ENCODE measurements at regions not wholly inside any gene's neighbourhood (a gene's known extent, or its start where the extent isn't known, plus 50 kb on each side); places are given as distances from the start of the nearest gene placed in this dataset.

DNA sequence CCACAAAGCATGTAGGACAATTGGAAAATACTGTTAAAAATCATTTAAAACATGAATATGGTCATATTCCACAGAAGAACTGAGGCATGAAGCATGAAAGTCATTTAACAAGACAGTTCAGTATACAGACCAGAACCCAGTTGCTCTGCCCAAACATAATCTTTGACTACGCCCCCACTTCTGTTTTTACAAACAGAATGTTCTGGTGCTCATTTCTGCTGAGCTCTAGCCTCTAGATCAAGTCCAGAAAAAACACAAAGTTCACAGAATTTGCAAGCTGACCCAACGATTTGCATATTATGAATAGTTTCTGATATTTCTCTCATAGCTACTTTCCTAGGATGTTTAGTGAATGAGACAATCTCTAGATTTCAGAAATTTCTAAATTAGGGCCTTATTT lies 424.9 kb downstream of the PID1 start:
- Histone ChIP-seq H3K36me3 (ENCODE audit: control insufficient read depth in 2 of 2, insufficient read depth in 2 of 2, low read length in 1 of 2) (no peaks in the 10 kb centered on the region), H3K27me3 (ENCODE audit: control insufficient read depth in 2 of 2, insufficient read depth in 1 of 2, low read length in 1 of 2) (no peaks in the 10 kb centered on the region), H3K27ac (ENCODE audit: low read depth in 1 of 2, low read length in 1 of 2) (no peak overlapping the region), H3K4me1 (ENCODE audit: control insufficient read depth in 2 of 2, insufficient read depth in 2 of 2, low read length in 2 of 2) (no peaks in the 10 kb centered on the region), H3K9me3 (ENCODE audit: control insufficient read depth in 2 of 2, insufficient read depth in 1 of 2, low read length in 1 of 2) (peaks cover 0 to 3% of the 10 kb centered on the region in 2 donors), H3K4me3 (ENCODE audit: low read length in 2 of 2) (no peak overlapping the region)
- no peak for DNase-seq (ENCODE audit: low read depth in 6 of 9, low spot score in 9 of 9)
- 88% methylated on average over 2 of the region's 2 CpGs for WGBS

DNA sequence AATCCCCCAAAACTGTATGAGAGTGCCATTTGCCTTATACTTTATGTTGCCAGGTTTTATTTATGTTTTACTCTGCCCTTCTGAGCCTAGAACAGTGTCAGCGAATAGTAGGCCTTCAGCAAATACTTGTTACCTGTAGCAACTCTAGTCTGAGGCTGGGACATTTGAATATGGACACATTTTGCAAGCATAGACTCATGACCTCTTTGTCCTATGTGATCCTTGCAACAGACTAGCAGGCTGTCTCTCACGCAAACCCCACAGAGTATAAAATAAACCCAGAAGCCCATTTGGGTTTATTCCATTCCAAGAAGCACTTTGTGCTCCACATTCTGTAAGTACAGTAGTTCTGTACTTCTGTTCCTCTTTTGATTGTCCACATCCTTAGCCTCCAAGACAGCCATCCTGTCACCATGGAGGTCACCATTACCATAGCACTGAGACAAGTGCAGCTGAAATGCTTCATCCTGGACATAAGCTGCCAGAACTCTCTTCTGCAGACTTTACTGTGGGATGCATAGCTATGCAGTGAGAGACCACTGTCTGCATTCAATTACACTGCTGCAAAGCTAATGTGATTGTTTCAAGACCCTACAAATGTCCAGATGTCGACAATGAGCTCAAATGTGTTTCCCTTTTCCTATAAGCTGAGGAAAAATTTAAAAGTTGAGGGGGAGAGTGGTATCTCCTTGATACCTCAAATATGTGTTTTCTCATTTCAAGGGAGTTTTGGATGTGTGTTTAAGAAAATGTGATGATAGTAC lies 425.7 kb downstream of the PID1 start:
- H3K4me1 ChIP-seq (ENCODE audit: control insufficient read depth in 2 of 2, insufficient read depth in 2 of 2, low read length in 2 of 2): no peaks in the 10 kb centered on the region
- DNase-seq (ENCODE audit: low read depth in 6 of 9, low spot score in 9 of 9): no peak
- WGBS: 84% methylated on average over 3 of the region's 3 CpGs
- no peak overlapping the region for H3K4me3 ChIP-seq (ENCODE audit: low read length in 2 of 2)
- H3K9me3 ChIP-seq (ENCODE audit: control insufficient read depth in 2 of 2, insufficient read depth in 1 of 2, low read length in 1 of 2): peaks cover 0 to 3% of the 10 kb centered on the region in 2 donors
- no peaks in the 10 kb centered on the region for H3K27me3 ChIP-seq (ENCODE audit: control insufficient read depth in 2 of 2, insufficient read depth in 1 of 2, low read length in 1 of 2)
- no peak overlapping the region for H3K27ac ChIP-seq (ENCODE audit: low read depth in 1 of 2, low read length in 1 of 2)
- H3K36me3 ChIP-seq (ENCODE audit: control insufficient read depth in 2 of 2, insufficient read depth in 2 of 2, low read length in 1 of 2): no peaks in the 10 kb centered on the region

DNA sequence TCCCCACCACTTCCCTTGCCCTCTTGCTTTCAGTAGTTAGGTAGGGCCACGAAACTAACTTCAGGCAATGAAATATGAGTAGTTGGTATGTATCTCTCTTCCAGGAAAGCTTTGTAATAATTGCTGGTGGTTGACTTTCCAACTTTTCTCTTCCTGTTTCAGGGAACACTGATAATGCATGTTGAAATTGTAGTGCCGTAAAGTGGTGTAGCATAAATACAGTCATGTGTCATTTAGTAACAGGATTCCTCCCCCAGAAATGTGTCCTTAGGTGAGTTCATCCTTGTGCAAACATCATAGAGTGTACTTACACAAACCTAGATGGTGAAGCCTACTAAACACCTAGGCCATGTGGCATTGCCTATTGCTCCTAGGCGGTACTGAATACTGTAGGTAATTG lies 429.2 kb downstream of the PID1 start:
- DNase-seq (ENCODE audit: low read depth in 6 of 9, low spot score in 9 of 9): no peak
- H3K27ac ChIP-seq (ENCODE audit: low read depth in 1 of 2, low read length in 1 of 2): no peak overlapping the region
- no peak overlapping the region for H3K4me3 ChIP-seq (ENCODE audit: low read length in 2 of 2)
- no peaks in the 10 kb centered on the region for H3K9me3 ChIP-seq (ENCODE audit: control insufficient read depth in 2 of 2, insufficient read depth in 1 of 2, low read length in 1 of 2)
- no peaks in the 10 kb centered on the region for H3K36me3 ChIP-seq (ENCODE audit: control insufficient read depth in 2 of 2, insufficient read depth in 2 of 2, low read length in 1 of 2)
- no peaks in the 10 kb centered on the region for H3K4me1 ChIP-seq (ENCODE audit: control insufficient read depth in 2 of 2, insufficient read depth in 2 of 2, low read length in 2 of 2)
- H3K27me3 ChIP-seq (ENCODE audit: control insufficient read depth in 2 of 2, insufficient read depth in 1 of 2, low read length in 1 of 2): no peaks in the 10 kb centered on the region
- WGBS: 81% methylated on average over 3 of the region's 3 CpGs

DNA sequence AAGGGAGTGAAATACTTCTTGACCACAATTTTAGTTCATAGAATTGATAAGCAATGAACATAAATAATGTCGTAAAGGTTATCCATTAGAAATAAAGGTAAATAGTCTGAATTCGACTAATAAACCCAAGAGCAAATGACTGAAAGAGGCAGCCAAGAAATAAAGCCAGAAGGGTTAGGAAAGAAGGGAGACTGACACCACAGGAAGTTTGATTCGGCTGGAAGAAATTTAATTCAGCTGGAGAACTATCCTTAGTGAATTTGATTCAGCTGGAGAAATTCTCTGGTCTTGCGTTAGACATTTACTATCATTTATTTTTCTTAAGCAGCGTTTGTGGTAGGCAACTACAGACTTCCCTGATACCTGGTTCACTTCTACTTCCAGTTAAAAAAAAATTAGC lies 429.6 kb downstream of the PID1 start:
- no peaks in the 10 kb centered on the region for H3K4me1 ChIP-seq (ENCODE audit: control insufficient read depth in 2 of 2, insufficient read depth in 2 of 2, low read length in 2 of 2)
- DNase-seq (ENCODE audit: low read depth in 6 of 9, low spot score in 9 of 9): no peak
- WGBS: 85% methylated on average over 5 of the region's 5 CpGs
- no peak overlapping the region for H3K4me3 ChIP-seq (ENCODE audit: low read length in 2 of 2)
- H3K27ac ChIP-seq (ENCODE audit: low read depth in 1 of 2, low read length in 1 of 2): no peak overlapping the region
- H3K9me3 ChIP-seq (ENCODE audit: control insufficient read depth in 2 of 2, insufficient read depth in 1 of 2, low read length in 1 of 2): no peaks in the 10 kb centered on the region
- no peaks in the 10 kb centered on the region for H3K27me3 ChIP-seq (ENCODE audit: control insufficient read depth in 2 of 2, insufficient read depth in 1 of 2, low read length in 1 of 2)
- no peaks in the 10 kb centered on the region for H3K36me3 ChIP-seq (ENCODE audit: control insufficient read depth in 2 of 2, insufficient read depth in 2 of 2, low read length in 1 of 2)

DNA sequence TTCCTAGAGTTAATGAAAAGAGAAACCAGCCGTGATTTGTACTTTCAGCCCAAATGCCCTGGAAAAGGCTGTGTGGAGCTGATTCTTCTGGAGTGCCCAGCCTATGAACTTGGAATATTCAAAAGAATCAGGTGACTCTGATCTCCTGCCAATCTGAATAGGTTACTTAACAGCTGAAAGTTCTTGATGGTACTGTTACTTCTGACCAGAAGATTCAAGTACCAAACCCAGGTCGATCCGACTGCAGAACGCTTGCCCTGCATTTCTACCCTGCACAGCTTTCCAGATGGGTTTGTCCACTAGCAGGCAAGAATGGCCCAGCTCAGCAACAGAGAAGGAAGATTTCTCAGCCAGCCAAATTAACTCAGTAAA lies 430.4 kb downstream of the PID1 start:
- Histone ChIP-seq H3K4me1 (ENCODE audit: control insufficient read depth in 2 of 2, insufficient read depth in 2 of 2, low read length in 2 of 2) (no peaks in the 10 kb centered on the region), H3K4me3 (ENCODE audit: low read length in 2 of 2) (no peak overlapping the region), H3K9me3 (ENCODE audit: control insufficient read depth in 2 of 2, insufficient read depth in 1 of 2, low read length in 1 of 2) (no peaks in the 10 kb centered on the region), H3K27ac (ENCODE audit: low read depth in 1 of 2, low read length in 1 of 2) (no peak overlapping the region), H3K27me3 (ENCODE audit: control insufficient read depth in 2 of 2, insufficient read depth in 1 of 2, low read length in 1 of 2) (no peaks in the 10 kb centered on the region), H3K36me3 (ENCODE audit: control insufficient read depth in 2 of 2, insufficient read depth in 2 of 2, low read length in 1 of 2) (no peaks in the 10 kb centered on the region)
- 94% methylated on average over 4 of the region's 4 CpGs for WGBS
- no peak for DNase-seq (ENCODE audit: low read depth in 6 of 9, low spot score in 9 of 9)

DNA sequence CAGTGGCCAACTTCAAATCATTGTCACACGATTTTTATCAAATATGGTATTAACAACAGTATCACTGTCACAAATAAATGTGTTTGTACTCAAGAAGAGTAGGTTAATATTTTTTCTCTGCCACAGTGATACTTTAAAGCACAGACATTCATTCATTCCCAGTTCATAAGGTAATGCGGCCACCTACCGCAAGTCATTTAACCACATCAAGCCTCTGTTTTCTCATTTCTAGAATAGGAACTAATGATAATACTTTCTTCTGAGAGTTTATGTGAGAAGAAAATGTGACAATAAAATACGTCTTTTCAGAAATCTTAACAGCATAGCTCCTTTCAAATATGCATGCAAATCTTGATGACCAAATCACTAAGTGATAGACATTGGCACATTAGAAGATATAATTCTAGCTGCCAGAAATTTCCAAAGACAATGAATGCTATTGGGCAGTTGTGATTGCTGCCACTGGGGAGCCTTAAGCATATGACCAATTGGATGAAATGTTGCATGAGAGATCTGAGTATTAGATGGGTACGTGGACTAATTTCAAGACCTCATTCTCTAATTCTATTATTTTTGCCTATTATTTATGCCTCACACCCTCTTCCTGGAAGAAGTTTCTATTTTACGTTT lies 430.9 kb downstream of the PID1 start:
- H3K27me3 ChIP-seq (ENCODE audit: control insufficient read depth in 2 of 2, insufficient read depth in 1 of 2, low read length in 1 of 2): no peaks in the 10 kb centered on the region
- no peaks in the 10 kb centered on the region for H3K9me3 ChIP-seq (ENCODE audit: control insufficient read depth in 2 of 2, insufficient read depth in 1 of 2, low read length in 1 of 2)
- H3K27ac ChIP-seq (ENCODE audit: low read depth in 1 of 2, low read length in 1 of 2): no peak overlapping the region
- no peaks in the 10 kb centered on the region for H3K36me3 ChIP-seq (ENCODE audit: control insufficient read depth in 2 of 2, insufficient read depth in 2 of 2, low read length in 1 of 2)
- no peaks in the 10 kb centered on the region for H3K4me1 ChIP-seq (ENCODE audit: control insufficient read depth in 2 of 2, insufficient read depth in 2 of 2, low read length in 2 of 2)
- no peak overlapping the region for H3K4me3 ChIP-seq (ENCODE audit: low read length in 2 of 2)
- DNase-seq (ENCODE audit: low read depth in 6 of 9, low spot score in 9 of 9): no peak
- WGBS: 93% methylated on average over 6 of the region's 6 CpGs

DNA sequence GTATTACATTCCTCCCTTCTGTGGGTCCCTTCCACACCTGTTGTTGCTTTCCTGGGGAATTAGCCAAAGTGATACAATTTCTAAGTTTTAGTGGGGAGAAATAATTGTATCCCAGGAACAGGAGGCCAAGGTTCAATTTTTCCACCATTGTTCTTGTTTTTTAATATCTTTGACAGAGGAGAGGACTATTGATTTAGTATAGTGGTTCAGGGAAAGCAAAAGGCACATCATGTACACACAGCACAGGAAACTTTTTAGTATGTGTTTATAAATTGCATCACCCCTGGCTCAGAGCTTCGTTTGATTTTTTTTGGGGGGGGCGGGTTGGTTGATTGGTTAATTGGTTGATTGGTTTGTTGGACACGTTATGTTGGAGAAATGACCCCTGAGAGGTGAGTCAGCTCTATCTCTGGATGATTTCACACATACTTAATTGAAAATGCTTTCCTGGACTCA lies 431.6 kb downstream of the PID1 start:
- Histone ChIP-seq H3K27me3 (ENCODE audit: control insufficient read depth in 2 of 2, insufficient read depth in 1 of 2, low read length in 1 of 2) (no peaks in the 10 kb centered on the region), H3K9me3 (ENCODE audit: control insufficient read depth in 2 of 2, insufficient read depth in 1 of 2, low read length in 1 of 2) (no peaks in the 10 kb centered on the region), H3K36me3 (ENCODE audit: control insufficient read depth in 2 of 2, insufficient read depth in 2 of 2, low read length in 1 of 2) (no peaks in the 10 kb centered on the region), H3K27ac (ENCODE audit: low read depth in 1 of 2, low read length in 1 of 2) (no peak overlapping the region), H3K4me1 (ENCODE audit: control insufficient read depth in 2 of 2, insufficient read depth in 2 of 2, low read length in 2 of 2) (no peaks in the 10 kb centered on the region), H3K4me3 (ENCODE audit: low read length in 2 of 2) (no peak overlapping the region)
- whole genome bisulfite sequencing: 76% methylated on average over 3 of the region's 3 CpGs
- DNase-seq (ENCODE audit: low read depth in 6 of 9, low spot score in 9 of 9): no peak

DNA sequence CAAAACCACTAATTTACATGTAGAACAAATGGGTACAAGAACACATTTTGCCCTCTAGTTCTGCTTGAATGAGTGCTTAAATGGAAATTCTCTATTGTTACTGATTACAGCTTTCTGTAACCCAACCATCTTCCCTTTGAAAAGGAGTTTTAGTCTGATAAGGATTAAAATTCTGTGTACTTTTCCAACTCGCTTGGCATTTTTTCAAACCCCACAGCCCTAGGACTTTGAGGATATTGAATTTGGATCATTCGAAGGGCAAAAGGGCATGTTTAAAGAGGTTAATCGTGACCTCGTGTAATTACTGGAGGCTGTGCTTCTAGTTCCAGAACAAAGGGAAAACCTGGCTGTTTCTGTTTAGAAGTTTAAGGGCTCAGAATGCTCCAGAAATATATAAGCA lies 432.3 kb downstream of the PID1 start:
- Histone ChIP-seq H3K36me3 (ENCODE audit: control insufficient read depth in 2 of 2, insufficient read depth in 2 of 2, low read length in 1 of 2) (no peaks in the 10 kb centered on the region), H3K27ac (ENCODE audit: low read depth in 1 of 2, low read length in 1 of 2) (no peak overlapping the region), H3K4me1 (ENCODE audit: control insufficient read depth in 2 of 2, insufficient read depth in 2 of 2, low read length in 2 of 2) (no peaks in the 10 kb centered on the region), H3K4me3 (ENCODE audit: low read length in 2 of 2) (no peak overlapping the region), H3K9me3 (ENCODE audit: control insufficient read depth in 2 of 2, insufficient read depth in 1 of 2, low read length in 1 of 2) (no peaks in the 10 kb centered on the region), H3K27me3 (ENCODE audit: control insufficient read depth in 2 of 2, insufficient read depth in 1 of 2, low read length in 1 of 2) (no peaks in the 10 kb centered on the region)
- 89% methylated on average over 4 of the region's 4 CpGs for WGBS
- DNase-seq (ENCODE audit: low read depth in 6 of 9, low spot score in 9 of 9): no peak

DNA sequence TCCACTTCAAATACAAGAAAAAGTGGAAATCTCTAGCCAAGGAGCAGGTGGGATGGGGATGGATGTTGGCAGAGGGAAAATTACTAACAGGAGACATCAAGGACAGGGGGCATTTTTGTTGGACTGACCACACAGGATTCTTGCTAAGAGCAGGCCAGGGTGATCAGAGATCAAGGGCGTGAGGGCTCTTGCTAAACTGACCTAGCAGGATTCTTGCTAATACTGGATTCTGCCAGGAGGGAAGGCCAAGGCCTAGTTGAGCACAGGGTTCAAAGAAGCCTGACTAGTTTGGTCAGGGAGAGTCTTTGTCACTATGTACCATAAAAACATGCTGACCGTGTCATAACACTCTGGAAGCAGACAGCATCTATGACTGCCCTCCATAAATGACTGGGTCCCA lies 442.7 kb downstream of the PID1 start:
- Histone ChIP-seq H3K27ac (ENCODE audit: low read depth in 1 of 2, low read length in 1 of 2) (no peak overlapping the region), H3K4me1 (ENCODE audit: control insufficient read depth in 2 of 2, insufficient read depth in 2 of 2, low read length in 2 of 2) (no peaks in the 10 kb centered on the region), H3K9me3 (ENCODE audit: control insufficient read depth in 2 of 2, insufficient read depth in 1 of 2, low read length in 1 of 2) (peaks cover 0 to 10% of the 10 kb centered on the region in 2 donors), H3K27me3 (ENCODE audit: control insufficient read depth in 2 of 2, insufficient read depth in 1 of 2, low read length in 1 of 2) (no peaks in the 10 kb centered on the region), H3K4me3 (ENCODE audit: low read length in 2 of 2) (no peak overlapping the region), H3K36me3 (ENCODE audit: control insufficient read depth in 2 of 2, insufficient read depth in 2 of 2, low read length in 1 of 2) (no peaks in the 10 kb centered on the region)
- WGBS: 89% methylated on average over 2 of the region's 2 CpGs
- no peak for DNase-seq (ENCODE audit: low read depth in 6 of 9, low spot score in 9 of 9)
